HG03354 (cell line): ENCODE measurements at regions not wholly inside any gene's neighbourhood (a gene's known extent, or its start where the extent isn't known, plus 50 kb on each side); places are given as distances from the start of the nearest gene placed in this dataset.

Experiments used
- ATAC-seq: cut with Tn5 transposase; IDR thresholded peaks from one replicate; pipeline ENCODE4 v1.9.1; 2021; ENCODE audit warnings: mild to moderate bottlenecking; ENCODE audit not compliant: unreplicated experiment, poor library complexity, severe bottlenecking

DNA sequence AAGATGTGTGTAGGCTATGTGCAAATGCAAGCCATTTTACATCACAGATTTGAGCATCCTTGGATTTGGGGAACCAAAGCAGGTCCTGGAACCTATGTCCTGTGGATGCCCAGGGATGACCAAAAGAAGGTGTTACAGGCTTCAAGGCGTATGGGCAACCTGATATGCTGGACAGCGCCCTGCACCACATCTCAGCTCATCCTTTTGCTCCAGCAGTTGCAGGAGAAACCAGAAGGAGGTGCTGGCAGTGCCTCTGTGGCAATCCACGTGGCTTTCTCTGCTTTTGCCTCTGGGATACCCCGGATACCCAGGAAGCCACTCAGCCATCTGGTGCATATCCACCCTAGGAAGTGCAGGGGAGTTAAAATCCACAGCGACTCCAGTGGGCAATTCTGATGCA, 110.3 kb upstream of the VSTM2B start:
- no peak for ATAC-seq

DNA sequence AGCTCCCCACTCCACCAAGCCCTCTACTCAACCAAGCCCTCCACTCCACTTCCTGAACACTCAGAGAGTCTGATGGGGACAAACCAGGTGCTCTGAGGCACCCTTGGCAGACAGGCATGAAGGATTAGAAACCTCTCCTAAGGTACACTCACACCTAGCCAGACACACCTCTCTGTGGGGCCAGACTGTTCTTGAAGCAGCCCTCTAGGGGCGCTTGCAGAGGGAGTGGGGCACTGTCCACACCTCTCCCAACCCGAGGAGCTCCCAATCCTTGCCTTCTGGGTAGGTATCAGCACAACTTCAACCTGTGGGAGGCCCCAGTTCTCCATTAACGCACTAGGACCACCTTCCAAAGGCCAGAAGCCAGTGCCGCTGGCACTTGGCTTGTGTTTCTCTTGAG, 108.7 kb upstream of the VSTM2B start:
- ATAC-seq, result no peak

DNA sequence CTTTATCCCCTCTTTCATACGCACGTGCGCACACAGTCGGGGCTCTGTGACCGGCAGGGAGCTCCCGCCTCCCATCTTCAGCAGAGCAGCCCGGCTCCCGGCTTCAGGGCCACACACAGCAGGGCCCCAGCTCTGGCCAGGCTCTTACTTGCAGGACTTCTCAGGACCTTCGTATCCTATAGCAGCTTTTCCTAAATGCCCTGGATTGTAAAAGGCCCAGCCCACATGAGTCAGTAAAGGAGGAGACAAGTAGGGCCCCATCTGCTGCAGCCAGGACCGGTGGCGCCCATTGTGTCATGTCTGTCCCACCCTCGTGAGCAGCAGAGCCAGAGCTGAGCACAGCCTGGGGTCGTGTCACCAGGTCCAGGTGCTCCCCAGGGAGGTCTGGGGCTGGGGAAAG, 107.6 kb upstream of the VSTM2B start:
- ATAC-seq, result no peak

DNA sequence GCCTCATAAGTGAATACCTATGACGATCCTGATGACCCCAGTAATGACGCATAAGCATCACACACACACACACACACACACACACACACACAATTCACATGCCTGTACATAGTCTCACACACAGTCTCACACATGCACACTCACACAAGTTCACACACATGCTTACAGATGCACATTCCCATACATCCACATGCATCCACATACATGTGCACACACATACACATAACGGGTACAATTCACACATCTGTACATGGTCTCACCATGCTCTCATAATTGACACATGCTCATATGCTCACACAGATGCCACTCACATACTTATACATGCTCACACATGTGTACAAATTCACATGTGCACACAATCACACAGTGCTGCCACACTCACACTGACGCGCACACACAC, 105.7 kb upstream of the VSTM2B start:
- ATAC-seq, result no peak

DNA sequence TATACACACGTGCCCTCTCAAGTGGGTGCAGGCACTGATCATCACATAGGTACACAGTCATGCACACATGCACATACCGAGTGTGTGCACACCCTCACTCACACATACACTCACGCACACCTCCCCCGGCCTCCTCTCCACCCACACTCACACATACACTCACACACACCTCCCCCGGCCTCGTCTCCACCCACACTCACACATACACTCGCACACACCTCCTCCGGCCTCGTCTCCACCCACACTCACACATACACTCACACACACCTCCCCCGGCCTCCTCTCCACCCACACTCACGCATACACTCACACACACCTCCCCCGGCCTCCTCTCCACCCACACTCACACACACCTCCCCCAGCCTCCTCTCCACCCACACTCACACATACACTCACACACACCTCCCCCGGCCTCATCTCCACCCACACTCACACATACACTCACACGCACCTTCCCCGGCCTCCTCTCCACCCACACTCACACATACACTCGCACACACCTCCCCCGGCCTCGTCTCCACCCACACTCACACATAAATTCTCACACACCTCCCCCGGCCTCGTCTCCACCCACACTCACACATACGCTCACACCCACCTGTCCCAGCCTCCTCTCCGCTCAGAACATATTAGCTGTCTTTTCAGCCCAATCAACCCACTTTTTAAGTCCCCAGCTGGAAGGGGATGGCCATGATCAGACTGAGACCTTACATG, 105.2 kb upstream of the VSTM2B start:
- ATAC-seq, result no peak

DNA sequence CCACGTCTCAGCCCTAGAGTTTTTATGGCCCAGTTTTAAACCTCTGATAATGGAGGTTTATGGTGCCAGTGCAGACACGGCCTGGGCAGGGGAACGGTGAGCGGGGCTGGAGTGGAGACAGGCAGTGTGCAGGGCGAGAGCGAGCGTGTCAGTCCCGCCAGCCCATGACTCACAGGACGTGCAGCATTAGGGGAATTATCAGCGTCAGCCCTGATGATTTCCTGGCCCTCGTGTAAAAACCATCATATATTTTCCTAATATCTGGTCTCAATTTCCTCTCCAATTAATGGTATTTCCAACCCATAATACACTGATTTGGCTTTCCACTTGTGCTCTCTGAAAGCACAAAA, 104.6 kb upstream of the VSTM2B start:
- ATAC-seq, result no peak

DNA sequence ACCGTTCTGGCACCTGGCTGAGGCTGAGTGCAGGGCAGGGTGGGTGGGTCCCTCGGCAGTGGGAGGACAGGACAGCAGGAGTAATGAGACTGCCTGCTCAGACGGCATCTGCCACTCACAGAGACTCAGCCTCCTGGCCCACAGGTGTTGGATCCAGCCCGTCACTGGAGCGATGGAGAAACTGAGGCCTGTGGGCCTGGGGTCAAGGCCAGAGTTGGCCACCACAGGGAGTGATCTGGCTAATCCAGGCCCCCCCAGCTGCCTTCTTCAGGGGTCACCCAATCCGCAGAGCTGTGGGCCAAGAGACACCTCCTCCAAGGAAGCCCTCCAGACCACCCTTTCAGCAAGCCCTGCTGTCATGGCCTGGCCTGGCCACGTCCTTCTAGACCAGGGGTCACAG, 103.7 kb upstream of the VSTM2B start:
- no peak for ATAC-seq

DNA sequence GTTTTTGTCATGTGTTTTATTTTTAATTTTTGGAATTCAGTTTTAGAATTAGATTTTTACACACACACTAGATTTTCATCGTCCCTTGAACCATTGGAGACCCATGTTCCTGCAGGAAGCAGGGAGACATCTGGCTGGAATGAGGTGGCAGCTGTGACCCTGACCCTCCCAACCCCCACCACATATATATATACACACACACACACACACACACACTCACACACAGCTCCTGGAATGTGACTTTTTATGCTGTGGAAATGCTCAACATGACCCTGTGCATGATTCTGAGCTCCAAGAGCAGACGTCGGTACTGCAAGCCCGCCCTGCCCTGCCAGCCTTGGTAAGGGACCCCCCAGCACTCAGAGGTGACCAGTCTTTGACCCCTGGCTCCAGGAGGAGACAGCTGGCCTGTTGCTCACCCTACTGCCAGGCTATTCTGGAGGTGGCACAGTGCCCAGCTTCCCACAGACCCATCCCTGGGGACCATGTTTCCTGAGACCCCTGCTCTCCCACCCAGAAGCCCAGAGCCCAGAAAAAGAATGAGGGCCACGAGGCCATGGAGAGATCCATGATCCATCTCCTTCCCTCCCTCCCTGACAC, 103.2 kb upstream of the VSTM2B start:
- ATAC-seq, result no peak

DNA sequence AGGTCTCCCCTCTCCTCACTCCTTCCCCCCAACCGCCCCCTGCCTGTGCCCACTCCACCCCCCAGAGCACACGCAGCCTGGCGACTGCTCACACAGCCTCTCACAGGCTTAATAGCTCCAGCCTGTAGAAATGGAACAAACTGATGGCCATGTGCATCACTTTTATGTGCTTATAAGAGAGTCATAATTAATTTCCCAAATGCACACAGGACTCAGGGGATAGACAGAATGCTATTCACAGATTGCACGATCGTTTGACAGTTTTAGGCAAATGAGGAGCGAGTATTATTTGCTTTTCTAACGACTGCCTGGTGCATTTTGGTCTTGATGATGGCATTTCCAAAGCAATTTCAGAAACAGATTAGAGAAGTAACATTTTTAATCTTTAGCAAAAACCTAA, 97.7 kb upstream of the VSTM2B start:
- no peak for ATAC-seq

DNA sequence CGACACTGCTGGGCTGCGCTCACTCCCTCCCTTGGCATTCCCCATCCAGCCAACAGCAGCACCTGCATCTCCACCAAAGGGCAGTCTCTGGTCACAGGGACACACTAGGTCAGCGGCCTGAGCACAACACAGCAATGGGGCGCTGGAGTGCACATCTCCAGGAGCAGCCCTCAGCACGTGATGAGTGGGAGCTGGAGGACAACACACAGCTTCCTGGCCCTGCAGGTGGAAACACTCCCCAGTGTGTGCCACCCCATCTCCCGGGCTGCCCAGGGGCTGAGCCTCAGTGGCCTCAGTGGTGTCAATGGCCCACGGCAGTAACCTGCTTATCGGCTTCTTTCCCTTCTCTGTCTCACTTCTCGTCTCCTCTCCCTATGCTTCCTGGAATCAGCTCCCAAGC, 96.8 kb upstream of the VSTM2B start:
- no peak for ATAC-seq

DNA sequence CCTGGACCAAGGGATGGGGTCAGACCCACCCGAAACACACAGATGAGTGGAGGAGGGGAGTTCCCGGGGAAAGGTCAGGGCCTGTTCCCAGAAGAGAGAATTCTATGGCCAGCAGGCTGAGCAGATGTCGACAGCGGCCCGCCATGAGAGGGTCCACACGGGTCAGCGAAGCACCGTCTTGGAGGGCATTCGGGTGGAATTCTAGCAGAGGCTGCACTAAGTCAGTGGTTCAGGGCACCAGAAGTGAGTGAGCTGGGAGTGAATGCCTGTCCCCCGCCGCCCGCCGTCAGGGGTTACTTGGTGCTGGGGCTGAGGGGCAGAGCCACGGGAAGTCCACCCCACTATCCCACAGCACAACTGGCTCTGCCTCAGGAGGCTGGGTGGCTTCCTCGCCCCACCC, 96.2 kb upstream of the VSTM2B start:
- no peak for ATAC-seq

DNA sequence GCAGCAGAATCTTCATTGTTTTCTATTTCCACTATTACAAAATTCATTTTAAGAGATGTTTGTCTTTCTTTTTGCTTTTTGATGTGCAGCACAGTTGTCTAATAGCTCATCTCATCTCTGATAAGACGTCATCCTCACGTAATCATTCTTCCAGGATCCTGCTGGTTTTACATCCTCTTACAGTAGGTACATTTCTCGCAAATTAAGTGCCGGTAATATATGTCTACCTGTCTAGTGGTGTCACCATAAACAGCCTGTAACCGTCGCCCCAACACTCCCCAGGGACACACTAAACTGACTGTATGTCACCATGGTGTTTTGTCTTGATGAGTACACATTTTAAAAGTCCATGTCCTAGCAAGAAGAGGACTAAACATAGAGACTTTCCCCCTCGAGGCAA, 94.5 kb upstream of the VSTM2B start:
- ATAC-seq, result no peak

DNA sequence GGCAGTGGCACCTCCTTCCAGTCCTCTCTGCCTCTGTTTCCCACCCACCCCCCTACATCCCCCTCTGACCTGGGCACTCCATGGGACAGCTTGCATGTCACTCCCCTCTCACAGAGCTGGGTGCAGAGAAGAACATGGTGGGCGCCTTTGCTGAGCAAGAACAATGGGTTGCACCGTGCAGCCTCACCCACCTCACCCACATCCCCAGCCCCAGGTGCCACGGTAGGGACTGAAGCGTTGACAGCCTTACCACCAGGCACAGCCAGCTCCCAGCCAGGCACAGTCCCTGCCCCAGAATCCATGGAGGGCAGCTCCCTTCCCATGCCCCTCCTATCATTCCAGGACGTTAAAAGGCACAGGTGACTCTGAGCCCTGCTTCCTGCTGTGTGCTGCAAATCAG, 93.1 kb upstream of the VSTM2B start:
- ATAC-seq, result no peak

DNA sequence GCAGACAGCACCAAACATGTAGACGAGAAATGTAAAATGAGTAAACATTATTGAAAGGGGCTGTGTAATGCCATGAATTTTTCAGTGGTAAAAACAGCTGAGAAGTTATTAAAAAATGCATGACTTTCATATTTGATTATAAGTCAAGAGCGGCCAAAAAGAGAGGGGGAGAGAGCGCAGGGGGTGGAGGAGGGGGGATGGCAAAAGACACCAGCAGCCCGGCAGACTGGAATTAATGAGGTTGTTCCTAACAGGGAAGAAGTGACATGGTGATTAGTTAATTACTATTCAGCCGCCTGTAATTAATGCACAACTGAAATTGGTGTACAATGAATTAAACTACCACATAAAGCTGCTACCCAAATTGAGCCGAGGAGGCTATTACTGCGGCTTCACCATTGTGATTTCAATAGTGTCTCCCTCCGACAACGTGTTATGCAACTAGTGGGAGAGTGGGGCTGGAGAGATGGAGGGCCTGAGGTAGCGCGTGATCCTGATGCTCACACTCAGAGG, 89.1 kb upstream of the VSTM2B start:
- no peak for ATAC-seq

DNA sequence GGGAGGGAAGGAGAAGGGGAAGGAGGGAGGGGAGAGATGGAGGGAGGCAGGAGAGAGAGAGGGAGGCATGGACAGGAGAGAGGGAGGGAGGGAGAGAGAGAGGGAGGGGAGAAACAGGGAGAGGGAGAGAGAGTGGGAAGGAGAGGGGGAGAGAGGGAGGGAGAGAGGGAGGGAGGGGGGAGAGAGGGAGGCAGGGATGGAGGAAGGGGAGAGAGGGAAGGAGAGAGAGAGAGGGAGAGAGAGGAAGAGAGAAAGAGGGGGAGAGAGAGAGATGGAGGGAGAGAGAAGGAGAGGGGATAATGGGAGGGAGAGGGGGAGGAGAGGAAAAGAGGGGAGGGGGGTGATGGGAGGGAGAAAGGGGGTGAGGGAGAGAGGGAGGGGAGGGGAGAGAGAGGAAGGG, 86.8 kb upstream of the VSTM2B start:
- no peak for ATAC-seq

DNA sequence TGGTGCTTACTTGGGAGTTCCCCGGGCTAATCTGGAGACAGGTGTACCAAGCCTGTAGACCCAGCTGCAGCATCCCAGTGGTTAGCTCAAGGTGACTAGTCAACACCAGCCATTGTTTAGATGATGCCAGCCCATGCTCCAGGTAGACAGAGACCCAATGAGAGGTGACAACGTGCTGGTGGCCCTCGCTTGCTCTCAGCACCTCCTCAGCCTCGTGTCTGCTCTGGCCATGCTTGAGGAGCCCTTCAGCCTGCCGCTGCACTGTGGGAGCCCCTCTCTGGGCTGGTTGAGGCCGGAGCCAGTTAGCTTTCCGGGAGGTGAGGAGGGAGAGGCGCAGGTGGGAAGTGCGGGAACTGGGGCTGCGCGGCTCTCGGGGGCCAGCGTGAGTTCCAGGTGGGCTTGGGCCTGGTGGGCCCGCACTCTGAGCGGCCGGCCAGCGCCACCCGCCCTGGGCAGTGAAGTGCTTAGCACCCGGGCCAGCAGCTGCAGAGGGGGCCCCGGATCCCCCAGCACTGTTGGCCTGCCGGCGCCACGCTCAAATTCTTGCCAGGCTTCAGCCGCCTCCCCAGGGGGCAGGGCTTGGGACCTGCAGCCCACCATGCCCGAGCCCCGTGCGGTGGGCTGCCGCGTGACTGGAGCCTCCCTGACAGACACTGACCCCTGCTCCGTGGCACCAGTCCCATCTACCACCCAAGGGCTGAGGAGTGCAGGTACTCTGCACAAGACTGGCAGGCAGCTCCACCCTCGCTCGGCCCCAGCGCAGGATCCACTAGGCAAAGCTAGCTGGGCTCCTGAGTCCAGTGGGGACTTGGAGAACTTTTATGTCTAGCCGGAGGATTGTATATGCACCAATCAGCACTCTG, 85.9 kb upstream of the VSTM2B start:
- ATAC-seq, result no peak

DNA sequence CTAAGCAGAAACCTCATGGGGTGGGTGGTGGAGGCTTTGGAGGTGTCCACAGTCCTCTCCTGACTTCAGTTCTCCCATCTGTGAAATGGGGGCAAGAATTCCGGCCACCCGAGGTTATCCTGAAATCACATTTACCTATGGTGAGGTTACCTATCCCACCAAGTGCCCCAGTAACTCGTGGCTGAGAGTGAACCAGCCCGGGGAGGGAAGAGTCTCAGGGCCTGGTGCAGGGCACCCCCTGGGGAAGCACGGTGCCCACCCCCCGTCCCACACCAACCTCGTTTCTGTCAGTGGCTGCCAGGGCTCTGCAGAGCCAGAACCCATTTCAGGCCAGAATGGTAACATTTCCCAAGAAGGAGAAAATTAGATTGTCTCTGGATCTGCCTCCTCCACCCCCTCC, 83.7 kb upstream of the VSTM2B start:
- no peak for ATAC-seq

DNA sequence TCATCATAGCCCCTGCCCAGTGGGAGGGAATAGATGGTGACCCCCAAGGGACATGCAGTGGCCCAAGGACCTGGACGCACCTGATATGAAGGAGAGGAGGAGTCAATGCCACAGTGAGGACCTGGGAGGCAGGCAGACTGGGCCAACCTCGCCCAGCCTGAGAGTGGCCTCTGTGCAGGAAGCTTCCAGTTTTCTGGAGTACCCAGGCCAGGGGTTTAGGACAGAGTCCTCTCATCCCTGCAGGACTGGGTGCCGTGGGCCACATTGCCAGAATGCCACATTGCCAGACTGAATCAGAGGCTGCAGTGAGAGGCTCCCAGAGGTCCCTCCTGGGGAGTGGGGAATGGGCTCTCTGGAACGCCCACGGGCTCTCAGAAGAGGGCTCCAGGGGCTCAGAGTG, 82.9 kb upstream of the VSTM2B start:
- ATAC-seq, result no peak

DNA sequence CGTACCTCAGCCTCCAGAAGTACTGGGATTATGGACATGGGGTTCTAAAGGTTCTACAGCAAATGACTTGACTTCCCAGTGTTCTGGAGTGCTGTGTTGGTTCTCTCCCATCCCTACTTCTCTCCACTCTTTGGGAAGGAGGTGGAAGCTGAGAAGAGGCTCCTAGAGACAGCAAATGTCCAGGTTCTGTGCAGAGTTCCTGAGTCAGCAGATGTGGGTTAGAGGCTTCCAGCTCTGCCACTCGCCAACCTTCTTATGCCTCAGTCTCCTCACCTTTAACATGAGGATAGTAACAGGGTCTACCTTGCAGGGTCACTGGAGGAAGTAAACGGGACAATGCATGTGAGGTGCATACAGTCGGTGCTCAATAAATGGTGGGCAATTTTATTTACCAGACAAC, 80.5 kb upstream of the VSTM2B start:
- ATAC-seq, result no peak

DNA sequence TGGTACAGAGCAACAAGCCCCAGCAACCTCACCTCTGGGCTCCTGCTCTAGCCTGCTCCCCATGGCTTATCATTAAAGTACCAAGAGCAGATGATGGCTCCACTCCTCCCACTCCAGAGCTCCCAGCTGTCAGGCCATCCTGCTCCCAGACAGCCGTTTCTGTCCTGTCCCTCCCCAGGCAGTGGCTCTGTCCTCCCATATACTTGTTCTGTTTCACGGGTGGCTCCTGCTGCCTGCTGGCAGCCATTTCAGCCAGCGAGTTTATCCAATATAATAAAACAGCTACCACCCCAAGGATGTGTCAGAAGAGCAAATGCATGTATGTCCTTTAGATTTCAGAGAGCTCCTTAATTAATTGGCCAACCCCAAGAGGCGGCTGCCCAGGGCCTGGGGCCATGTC, 79.4 kb upstream of the VSTM2B start:
- ATAC-seq, result no peak

DNA sequence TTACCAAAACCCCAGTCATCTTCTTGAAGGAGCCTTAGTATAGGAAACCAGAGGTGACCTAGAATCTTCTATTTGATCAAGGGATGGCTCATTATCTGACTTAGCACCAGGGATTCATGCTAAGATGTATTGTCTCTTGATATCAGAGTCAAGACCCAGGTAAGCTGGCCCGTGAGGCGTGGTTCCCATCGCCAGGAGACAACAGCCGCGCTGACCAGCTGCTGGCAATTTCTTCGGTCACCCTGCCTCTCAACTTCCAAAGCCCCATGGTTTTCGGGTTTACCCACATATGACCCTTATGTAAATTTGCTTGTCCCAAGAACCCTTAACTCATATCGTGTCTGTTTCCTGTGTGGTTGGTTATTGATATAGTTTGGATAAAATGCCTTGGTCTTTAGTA, 77.7 kb upstream of the VSTM2B start:
- ATAC-seq, result no peak
